ENCODE measurements at regions not wholly inside any gene's neighbourhood (a gene's known extent, or its start where the extent isn't known, plus 50 kb on each side); places are given as distances from the start of the nearest gene placed in this dataset.

DNA sequence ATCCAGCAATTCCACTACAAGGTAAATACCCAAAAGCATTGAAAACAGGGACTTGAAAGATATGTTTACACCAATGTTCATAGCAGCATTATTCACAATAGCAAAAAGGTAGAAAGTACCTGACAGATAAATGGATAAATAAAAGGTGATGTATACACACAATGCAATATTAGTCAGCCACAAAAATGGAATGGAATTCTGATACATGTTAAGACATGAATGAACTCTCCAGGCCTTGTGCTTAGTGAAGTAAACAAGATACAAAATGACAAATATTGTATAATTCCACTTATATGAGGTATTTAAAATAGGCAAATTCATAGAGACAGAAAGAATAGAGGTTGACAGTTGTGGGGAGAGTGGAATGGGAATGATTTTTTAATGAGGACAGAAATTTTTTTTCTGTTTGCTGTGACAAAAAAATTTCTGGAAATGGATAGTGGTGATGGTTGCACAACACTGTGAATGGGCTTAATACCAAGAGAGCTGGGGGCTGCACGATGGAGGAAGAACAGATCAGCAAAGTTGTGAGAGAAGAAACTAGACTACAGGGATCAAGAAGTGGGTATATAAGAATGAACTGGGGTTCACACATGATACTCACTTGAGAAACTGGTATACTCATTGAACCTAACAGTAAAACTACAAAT lies 137.2 kb downstream of the MZT1 start:
- Histone ChIP-seq H3K36me3 (ENCODE audit: insufficient read depth, low read length, poor library complexity, severe bottlenecking) (no peaks in the 10 kb centered on the region), H3K9me3 (ENCODE audit: low read depth, low read length, poor library complexity, severe bottlenecking) (no peaks in the 10 kb centered on the region), H3K27ac (ENCODE audit: low read depth, low read length, poor library complexity, severe bottlenecking) (no peak overlapping the region), H3K4me1 (ENCODE audit: insufficient read depth, low read length, poor library complexity, severe bottlenecking) (no peaks in the 10 kb centered on the region), H3K27me3 (replicated peaks; ENCODE audit: insufficient read depth, low read depth, low read length, poor library complexity) (peaks cover 45% of the 10 kb centered on the region), H3K4me3 (ENCODE audit: low read depth, low read length, poor library complexity, severe bottlenecking) (no peak overlapping the region)
- ChIA-PET POLR2A (ENCODE audit: low non-redundant PET) (no interaction called here), CTCF (no interaction called here)
- BruUV-seq (replicated peaks) = no TSS peak
- no peak for DNase-seq (ENCODE audit: low spot score)
- intact Hi-C loops (cut with micrococcal nuclease; ENCODE audit: unreplicated experiment) = no loop called here
- TF ChIP-seq EZH2 (IDR thresholded peaks at IDR 0.05; ENCODE audit: borderline replicate concordance, low read depth, low read length, poor library complexity, severe bottlenecking) = no peak
- TF ChIP-seq, protein P1, sequence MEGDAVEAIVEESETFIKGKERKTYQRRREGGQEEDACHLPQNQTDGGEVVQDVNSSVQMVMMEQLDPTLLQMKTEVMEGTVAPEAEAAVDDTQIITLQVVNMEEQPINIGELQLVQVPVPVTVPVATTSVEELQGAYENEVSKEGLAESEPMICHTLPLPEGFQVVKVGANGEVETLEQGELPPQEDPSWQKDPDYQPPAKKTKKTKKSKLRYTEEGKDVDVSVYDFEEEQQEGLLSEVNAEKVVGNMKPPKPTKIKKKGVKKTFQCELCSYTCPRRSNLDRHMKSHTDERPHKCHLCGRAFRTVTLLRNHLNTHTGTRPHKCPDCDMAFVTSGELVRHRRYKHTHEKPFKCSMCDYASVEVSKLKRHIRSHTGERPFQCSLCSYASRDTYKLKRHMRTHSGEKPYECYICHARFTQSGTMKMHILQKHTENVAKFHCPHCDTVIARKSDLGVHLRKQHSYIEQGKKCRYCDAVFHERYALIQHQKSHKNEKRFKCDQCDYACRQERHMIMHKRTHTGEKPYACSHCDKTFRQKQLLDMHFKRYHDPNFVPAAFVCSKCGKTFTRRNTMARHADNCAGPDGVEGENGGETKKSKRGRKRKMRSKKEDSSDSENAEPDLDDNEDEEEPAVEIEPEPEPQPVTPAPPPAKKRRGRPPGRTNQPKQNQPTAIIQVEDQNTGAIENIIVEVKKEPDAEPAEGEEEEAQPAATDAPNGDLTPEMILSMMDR (conservative IDR thresholded peaks at IDR 0.05; ENCODE audit: low read depth, low read length) = no peak

DNA sequence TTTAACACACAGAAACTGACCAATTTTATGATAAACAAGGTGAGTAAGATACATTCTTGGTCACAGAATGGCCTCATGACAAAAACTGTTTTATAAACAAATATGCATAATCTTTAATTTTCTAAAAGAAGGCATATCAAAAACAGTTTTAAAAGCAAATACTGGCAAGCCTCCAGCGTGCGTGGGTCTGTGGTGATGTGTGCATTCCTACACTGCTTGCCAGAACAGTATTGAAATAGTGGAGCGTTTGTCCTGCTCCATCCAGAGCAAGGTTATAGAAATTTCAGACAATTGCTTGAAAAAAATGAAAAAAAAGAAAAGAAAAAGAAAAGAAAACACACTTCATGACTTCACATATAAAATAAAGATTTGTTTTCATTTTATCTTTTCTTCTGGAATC lies 140.9 kb downstream of the MZT1 start:
- Histone ChIP-seq H3K4me1 (ENCODE audit: insufficient read depth, low read length, poor library complexity, severe bottlenecking) (no peaks in the 10 kb centered on the region), H3K4me3 (ENCODE audit: low read depth, low read length, poor library complexity, severe bottlenecking) (no peak overlapping the region), H3K27me3 (replicated peaks; ENCODE audit: insufficient read depth, low read depth, low read length, poor library complexity) (peaks cover 59% of the 10 kb centered on the region), H3K9me3 (ENCODE audit: low read depth, low read length, poor library complexity, severe bottlenecking) (no peaks in the 10 kb centered on the region), H3K36me3 (ENCODE audit: insufficient read depth, low read length, poor library complexity, severe bottlenecking) (no peaks in the 10 kb centered on the region), H3K27ac (ENCODE audit: low read depth, low read length, poor library complexity, severe bottlenecking) (no peak overlapping the region)
- DNase-seq (ENCODE audit: low spot score) = no peak
- POLR2A ChIA-PET (ENCODE audit: low non-redundant PET) = no interaction called here
- intact Hi-C loops (cut with micrococcal nuclease; ENCODE audit: unreplicated experiment) = no loop called here
- TF ChIP-seq EZH2 (IDR thresholded peaks at IDR 0.05; ENCODE audit: borderline replicate concordance, low read depth, low read length, poor library complexity, severe bottlenecking) = no peak
- TF ChIP-seq, protein P1 (conservative IDR thresholded peaks at IDR 0.05; ENCODE audit: low read depth, low read length) = no peak
- no TSS peak for BruUV-seq (replicated peaks)
- CTCF ChIA-PET = no interaction called here

DNA sequence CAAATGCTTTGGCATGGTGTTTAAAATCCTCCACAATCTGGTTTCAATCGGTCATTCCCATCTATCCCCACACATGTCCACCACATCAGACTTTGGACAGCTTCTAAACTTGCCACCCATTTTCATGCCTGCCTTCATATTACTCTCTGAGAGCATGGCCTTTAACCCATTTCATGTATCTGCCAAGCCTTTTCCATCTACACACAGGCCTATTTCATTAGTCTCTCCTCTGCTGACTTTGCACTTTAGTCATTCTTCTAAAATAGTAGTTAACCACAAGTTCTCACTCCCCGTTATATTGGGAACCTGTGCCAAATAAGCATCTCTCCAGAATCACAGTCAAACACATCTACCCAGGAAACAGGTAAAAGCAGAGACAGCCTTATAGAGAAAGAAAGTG lies 142.2 kb downstream of the MZT1 start:
- DNase-seq (ENCODE audit: low spot score) = no peak
- Histone ChIP-seq H3K4me1 (ENCODE audit: insufficient read depth, low read length, poor library complexity, severe bottlenecking) (no peaks in the 10 kb centered on the region), H3K27me3 (replicated peaks; ENCODE audit: insufficient read depth, low read depth, low read length, poor library complexity) (peaks cover 72% of the 10 kb centered on the region), H3K4me3 (ENCODE audit: low read depth, low read length, poor library complexity, severe bottlenecking) (no peak overlapping the region), H3K9me3 (ENCODE audit: low read depth, low read length, poor library complexity, severe bottlenecking) (no peaks in the 10 kb centered on the region), H3K27ac (ENCODE audit: low read depth, low read length, poor library complexity, severe bottlenecking) (no peak overlapping the region), H3K36me3 (ENCODE audit: insufficient read depth, low read length, poor library complexity, severe bottlenecking) (no peaks in the 10 kb centered on the region)
- ChIA-PET POLR2A (ENCODE audit: low non-redundant PET) (no interaction called here), CTCF (no interaction called here)
- intact Hi-C loops (cut with micrococcal nuclease; ENCODE audit: unreplicated experiment) = no loop called here
- TF ChIP-seq EZH2 (IDR thresholded peaks at IDR 0.05; ENCODE audit: borderline replicate concordance, low read depth, low read length, poor library complexity, severe bottlenecking) = no peak
- TF ChIP-seq, protein P1 (conservative IDR thresholded peaks at IDR 0.05; ENCODE audit: low read depth, low read length) = no peak
- no TSS peak for BruUV-seq (replicated peaks)
